Vagina (tissue), 2 donors: ENCODE measurements at regions not wholly inside any gene's neighbourhood (a gene's known extent, or its start where the extent isn't known, plus 50 kb on each side); places are given as distances from the start of the nearest gene placed in this dataset.

Experiments
- DNase-seq, 2 donors: peaks; one replicate each; pipeline ENCODE4 v3.0.0-alpha.2; 2017; ENCODE audit errors: extremely low spot score in 2 of 2
- H3K27ac ChIP-seq: fragments of 200-600 bp; sonication (generic); one replicate; pipeline ENCODE4 v1.5.1; 2019
- H3K27me3 ChIP-seq: fragments of 200-600 bp; sonication (generic); one replicate; pipeline ENCODE4 v1.5.1; 2019
- H3K36me3 ChIP-seq, 2 donors: fragments of 200-600 bp; sonication (generic); one replicate each; pipeline ENCODE4 v1.5.1; 2017 to 2019
- H3K4me1 ChIP-seq: fragments of 200-600 bp; sonication (generic); one replicate; pipeline ENCODE4 v1.5.1; 2019
- H3K4me3 ChIP-seq, 2 donors: fragments of 200-600 bp; sonication (generic); 1 replicate in 1 of 2; 2 replicates in 1 of 2; pipeline ENCODE4 v1.5.1; 2016 to 2019
- H3K9me3 ChIP-seq: fragments of 200-600 bp; sonication (generic); one replicate; pipeline ENCODE4 v1.5.1; 2019
- POLR2A ChIP-seq, 2 donors: fragments of 450-650 bp; IDR thresholded peaks; one replicate each; pipeline ENCODE4 v1.6.1; 2017; ENCODE audit warnings: antibody characterized with exemption in 2 of 2, mild to moderate bottlenecking in 2 of 2, moderate library complexity in 2 of 2
- POLR2AphosphoS5 ChIP-seq, 2 donors: sonication (generic); formaldehyde crosslinking; IDR thresholded peaks; one replicate each; pipeline ENCODE4 v1.9.0; 2017; ENCODE audit warnings: antibody characterized with exemption in 2 of 2, mild to moderate bottlenecking in 2 of 2, low read depth in 1 of 2; ENCODE audit not compliant: insufficient read depth in 1 of 2
- intact Hi-C: fragments of 100-400 bp; cut with DNase I; formaldehyde crosslinking; loops from one replicate; pipeline ENCODE4 v1.15.1; 2023
- TF ChIP-seq, protein P1 (sequence below), 3 experiments: fragments of 450-650 bp in 2 of 3; fragments of 200-600 bp in 1 of 3; sonication (generic) in 1 of 3; IDR thresholded peaks; one replicate each; pipeline ENCODE4 v1.5.1; 2017 to 2019; ENCODE audit warnings: antibody characterized with exemption in 3 of 3, mild to moderate bottlenecking in 2 of 3, moderate library complexity in 2 of 3

DNA sequence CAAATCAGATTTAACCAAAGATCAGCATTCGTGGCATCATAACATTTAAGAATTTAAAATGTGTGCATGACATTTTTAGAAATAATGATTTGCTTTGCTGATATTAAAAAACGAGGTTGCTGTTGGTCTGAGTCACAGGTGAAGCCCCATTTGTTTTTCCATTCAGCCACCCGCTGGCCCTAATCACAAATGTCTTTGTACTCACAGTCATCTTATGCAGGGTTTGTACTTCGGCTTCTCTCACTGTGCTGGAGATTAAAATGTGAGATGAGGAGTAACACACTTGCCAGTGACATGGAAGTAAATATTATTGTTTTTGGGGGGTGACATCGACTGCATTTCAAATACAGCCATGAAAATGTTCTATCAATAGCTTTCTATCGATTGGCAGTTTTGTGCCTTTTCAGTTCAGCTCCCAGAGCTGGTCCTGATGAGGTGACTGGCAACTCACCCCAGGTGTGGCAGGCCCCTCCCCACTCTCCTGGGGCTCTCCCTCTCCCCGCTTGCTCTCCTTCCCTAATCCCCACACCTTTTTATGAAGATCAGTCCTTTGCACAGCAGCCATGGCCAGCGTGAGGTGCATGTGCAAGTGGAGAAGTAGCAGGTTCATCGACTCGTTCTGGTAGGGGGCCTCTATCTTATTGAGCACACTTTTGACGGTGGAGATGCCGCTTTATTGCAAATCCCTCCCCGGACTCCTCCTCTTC lies 58.8 kb upstream of the FUCA2 start:
- Histone ChIP-seq H3K4me1 (no peaks in the 10 kb centered on the region), H3K4me3 (no peak overlapping the region), H3K27me3 (no peaks in the 10 kb centered on the region), H3K27ac (no peak overlapping the region), H3K9me3 (no peaks in the 10 kb centered on the region), H3K36me3 (no peaks in the 10 kb centered on the region)
- intact Hi-C loops, result no loop called here
- DNase-seq, result no peak
- TF ChIP-seq, protein P1, sequence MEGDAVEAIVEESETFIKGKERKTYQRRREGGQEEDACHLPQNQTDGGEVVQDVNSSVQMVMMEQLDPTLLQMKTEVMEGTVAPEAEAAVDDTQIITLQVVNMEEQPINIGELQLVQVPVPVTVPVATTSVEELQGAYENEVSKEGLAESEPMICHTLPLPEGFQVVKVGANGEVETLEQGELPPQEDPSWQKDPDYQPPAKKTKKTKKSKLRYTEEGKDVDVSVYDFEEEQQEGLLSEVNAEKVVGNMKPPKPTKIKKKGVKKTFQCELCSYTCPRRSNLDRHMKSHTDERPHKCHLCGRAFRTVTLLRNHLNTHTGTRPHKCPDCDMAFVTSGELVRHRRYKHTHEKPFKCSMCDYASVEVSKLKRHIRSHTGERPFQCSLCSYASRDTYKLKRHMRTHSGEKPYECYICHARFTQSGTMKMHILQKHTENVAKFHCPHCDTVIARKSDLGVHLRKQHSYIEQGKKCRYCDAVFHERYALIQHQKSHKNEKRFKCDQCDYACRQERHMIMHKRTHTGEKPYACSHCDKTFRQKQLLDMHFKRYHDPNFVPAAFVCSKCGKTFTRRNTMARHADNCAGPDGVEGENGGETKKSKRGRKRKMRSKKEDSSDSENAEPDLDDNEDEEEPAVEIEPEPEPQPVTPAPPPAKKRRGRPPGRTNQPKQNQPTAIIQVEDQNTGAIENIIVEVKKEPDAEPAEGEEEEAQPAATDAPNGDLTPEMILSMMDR (IDR thresholded peaks at IDR 0.05), result no peak
- TF ChIP-seq POLR2AphosphoS5 (IDR thresholded peaks at IDR 0.05; ENCODE audit: insufficient read depth in 1 of 2, low read depth in 1 of 2) (no peak), POLR2A (IDR thresholded peaks at IDR 0.05) (no peak)

DNA sequence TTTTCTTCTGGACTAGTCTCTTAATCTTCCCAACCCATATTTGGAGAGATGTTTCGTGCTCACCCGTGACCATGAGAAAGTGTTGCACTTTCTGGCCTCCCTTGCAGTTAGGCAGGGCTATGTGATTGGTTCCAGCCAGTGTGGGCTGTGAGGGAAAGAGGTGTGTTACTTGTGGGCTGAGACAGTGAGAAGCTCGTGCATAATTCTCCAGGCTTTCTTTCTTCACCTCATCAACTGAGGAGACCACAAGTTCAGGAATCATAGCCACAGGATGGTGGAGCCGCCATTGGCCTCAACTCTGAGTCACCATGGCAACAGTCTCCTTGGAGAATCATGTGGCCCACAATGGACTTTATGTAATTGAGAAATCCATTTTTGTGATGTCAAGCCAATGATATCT lies 57.5 kb upstream of the FUCA2 start:
- Histone ChIP-seq H3K4me3 (no peak overlapping the region), H3K4me1 (no peaks in the 10 kb centered on the region), H3K27ac (no peak overlapping the region), H3K27me3 (no peaks in the 10 kb centered on the region), H3K9me3 (no peaks in the 10 kb centered on the region), H3K36me3 (no peaks in the 10 kb centered on the region)
- intact Hi-C loops, result no loop called here
- TF ChIP-seq, protein P1 (IDR thresholded peaks at IDR 0.05), result no peak
- TF ChIP-seq POLR2AphosphoS5 (IDR thresholded peaks at IDR 0.05; ENCODE audit: insufficient read depth in 1 of 2, low read depth in 1 of 2), result no peak
- no peak for TF ChIP-seq POLR2A (IDR thresholded peaks at IDR 0.05)
- DNase-seq, result no peak

DNA sequence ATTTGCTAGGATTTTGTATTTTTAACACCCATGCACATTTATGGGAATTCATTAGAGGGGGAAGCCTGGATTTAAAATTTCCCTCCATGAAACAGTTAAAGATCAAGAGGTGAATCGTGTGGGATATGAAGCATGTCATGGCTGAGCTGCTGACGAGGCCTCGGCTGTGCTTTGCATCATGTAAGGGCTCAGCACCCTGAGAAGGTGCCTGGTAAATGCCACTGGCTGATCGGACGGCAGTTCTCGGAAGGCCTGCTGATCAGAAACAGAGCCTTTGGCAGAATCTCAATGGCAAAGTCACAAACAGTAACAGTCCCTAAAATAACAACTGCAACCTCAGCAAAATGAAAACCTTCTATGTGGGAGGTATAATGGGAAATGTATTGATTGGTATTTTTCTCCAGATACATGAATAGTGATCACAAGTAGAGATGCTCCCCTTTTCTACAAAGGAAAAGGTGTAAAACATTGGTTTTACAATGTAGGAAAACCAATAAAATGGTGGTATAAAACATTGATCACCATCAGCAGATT lies 53.0 kb upstream of the FUCA2 start:
- DNase-seq, result no peak
- Histone ChIP-seq H3K4me1 (no peaks in the 10 kb centered on the region), H3K36me3 (no peaks in the 10 kb centered on the region), H3K4me3 (no peak overlapping the region), H3K27me3 (no peaks in the 10 kb centered on the region), H3K9me3 (no peaks in the 10 kb centered on the region), H3K27ac (no peak overlapping the region)
- TF ChIP-seq POLR2A (IDR thresholded peaks at IDR 0.05) (no peak), POLR2AphosphoS5 (IDR thresholded peaks at IDR 0.05; ENCODE audit: insufficient read depth in 1 of 2, low read depth in 1 of 2) (no peak)
- TF ChIP-seq, protein P1 (IDR thresholded peaks at IDR 0.05), result no peak
- intact Hi-C loops, result no loop called here

DNA sequence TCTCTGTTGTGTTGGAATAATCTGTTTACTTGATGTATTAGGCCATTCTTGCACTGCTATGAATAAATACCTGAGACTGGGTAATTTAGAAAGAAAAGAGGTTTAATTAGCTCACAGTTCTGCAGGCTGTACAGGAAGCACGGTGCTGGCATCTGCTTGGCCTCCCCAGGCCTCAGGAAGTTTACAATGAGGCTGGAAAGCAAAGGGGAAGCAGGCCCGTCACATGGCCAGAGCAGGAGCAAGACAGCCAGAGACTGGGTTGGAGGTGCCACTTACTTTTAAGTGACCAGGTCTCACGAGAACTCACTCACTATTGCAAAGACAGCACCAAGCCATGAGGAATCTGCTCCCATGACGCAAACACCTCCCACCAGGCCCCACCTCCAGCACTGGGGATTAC lies 50.6 kb upstream of the FUCA2 start:
- no peak overlapping the region for H3K4me3 ChIP-seq
- no peaks in the 10 kb centered on the region for H3K4me1 ChIP-seq
- no peak overlapping the region for H3K27ac ChIP-seq
- no peaks in the 10 kb centered on the region for H3K27me3 ChIP-seq
- no peaks in the 10 kb centered on the region for H3K9me3 ChIP-seq
- H3K36me3 ChIP-seq, result no peaks in the 10 kb centered on the region
- TF ChIP-seq, protein P1 (IDR thresholded peaks at IDR 0.05), result no peak
- TF ChIP-seq POLR2A (IDR thresholded peaks at IDR 0.05), result no peak
- TF ChIP-seq POLR2AphosphoS5 (IDR thresholded peaks at IDR 0.05; ENCODE audit: insufficient read depth in 1 of 2, low read depth in 1 of 2), result no peak
- DNase-seq, result no peak
- intact Hi-C loops, result no loop called here
